Spinal cord (tissue), 9 donors: ENCODE measurements at regions not wholly inside any gene's neighbourhood (a gene's known extent, or its start where the extent isn't known, plus 50 kb on each side); places are given as distances from the start of the nearest gene placed in this dataset.

ENCODE experiments used
- DNase-seq, 6 donors: peaks; one replicate each; pipeline versions ENCODE4 v3.0.0 to v3.0.0-alpha.2; 2013 to 2015; ENCODE audit warnings: low spot score in 6 of 6, low read depth in 4 of 6
- H3K27ac ChIP-seq: one replicate; pipeline ENCODE4 v1.5.1; 2013; ENCODE audit warnings: low read depth, low read length, control low read depth
- H3K27me3 ChIP-seq: one replicate; pipeline ENCODE4 v1.6.1; 2013; ENCODE audit warnings: low read length; ENCODE audit not compliant: control insufficient read depth, insufficient read depth
- H3K36me3 ChIP-seq: one replicate; pipeline ENCODE4 v1.6.1; 2013; ENCODE audit warnings: low read length; ENCODE audit not compliant: control insufficient read depth, insufficient read depth
- H3K4me1 ChIP-seq: one replicate; pipeline ENCODE4 v1.6.1; 2013; ENCODE audit warnings: low read length; ENCODE audit not compliant: control insufficient read depth, insufficient read depth
- H3K4me3 ChIP-seq: one replicate; pipeline ENCODE4 v1.5.1; 2013; ENCODE audit warnings: low read depth, low read length, control low read depth
- H3K9me3 ChIP-seq: one replicate; pipeline ENCODE4 v1.6.1; 2013; ENCODE audit warnings: low read length; ENCODE audit not compliant: control insufficient read depth, insufficient read depth
- WGBS: methylation state at CpG from one replicate; pipeline ENCODE4 v1.1.5; 2013; ENCODE audit warnings: missing lambda C conversion rate; ENCODE audit not compliant: insufficient coverage; 5-methylcytosine and 5-hydroxymethylcytosine counted together
- donor health status: healthy.

DNA sequence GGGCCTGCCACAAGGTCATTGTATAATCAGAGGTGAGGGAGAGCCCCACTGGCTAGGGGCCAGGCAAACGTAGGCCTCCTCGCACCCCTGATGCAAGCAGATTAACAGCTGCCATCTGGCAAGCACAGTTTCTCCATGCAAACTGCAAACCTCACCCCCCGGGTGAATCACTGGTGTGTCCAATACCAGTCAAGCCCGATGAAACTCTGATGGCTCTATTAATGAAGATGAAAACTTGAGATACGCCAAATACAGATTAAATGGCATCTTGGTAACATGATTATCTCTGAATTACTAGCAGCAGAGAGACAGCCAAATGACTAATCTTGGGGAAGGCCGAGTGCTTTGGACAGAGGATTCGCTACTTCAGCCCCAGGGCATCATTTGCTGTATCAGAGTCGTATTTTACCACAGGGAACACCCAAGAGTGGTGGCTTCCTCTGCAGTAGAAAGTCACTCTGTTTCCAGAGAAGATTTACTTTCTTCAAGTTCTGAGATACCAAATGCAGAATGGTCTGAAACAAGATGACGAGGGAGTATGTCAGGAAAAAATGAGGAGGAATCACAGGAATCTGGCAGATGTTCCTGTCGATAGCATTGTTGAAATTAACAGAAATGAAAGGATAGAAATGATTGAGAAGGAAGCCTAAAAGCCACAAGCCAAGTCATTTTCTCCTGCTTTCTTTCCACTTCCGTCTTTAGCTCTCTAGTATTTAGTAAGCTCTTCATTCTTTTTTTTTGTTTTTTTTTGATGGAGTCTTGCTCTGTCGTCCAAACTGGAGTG, 96.2 kb upstream of the NR2F2 start:
- no peak overlapping the region for H3K4me3 ChIP-seq
- no peaks in the 10 kb centered on the region for H3K4me1 ChIP-seq
- H3K27ac ChIP-seq: no peak overlapping the region
- WGBS: 67% methylated on average over 9 of the region's 12 CpGs
- no peaks in the 10 kb centered on the region for H3K9me3 ChIP-seq
- DNase-seq: no peak
- H3K27me3 ChIP-seq: no peaks in the 10 kb centered on the region
- H3K36me3 ChIP-seq: no peaks in the 10 kb centered on the region

GRCh38 chr15:96237002-96237401, 93.5 kb upstream of the NR2F2 start:
- DNase-seq: no peak
- H3K36me3 ChIP-seq: no peaks in the 10 kb centered on the region
- no CpG with 5 or more reads among the region's 1 CpG for WGBS
- H3K27ac ChIP-seq: no peak overlapping the region
- no peak overlapping the region for H3K4me3 ChIP-seq
- no peaks in the 10 kb centered on the region for H3K4me1 ChIP-seq
- H3K27me3 ChIP-seq: no peaks in the 10 kb centered on the region
- H3K9me3 ChIP-seq: peaks cover 5% of the 10 kb centered on the region

- H3K27me3 ChIP-seq: no peaks in the 10 kb centered on the region
- no peak for DNase-seq
- WGBS: no CpG with 5 or more reads among the region's 1 CpG
- no peaks in the 10 kb centered on the region for H3K36me3 ChIP-seq
- H3K27ac ChIP-seq: no peak overlapping the region
- peaks cover 5% of the 10 kb centered on the region for H3K9me3 ChIP-seq
- H3K4me1 ChIP-seq: no peaks in the 10 kb centered on the region
- H3K4me3 ChIP-seq: no peak overlapping the region
Observed at GRCh38 chr15:96242761-96243160, 87.7 kb upstream of the NR2F2 start.

GRCh38 chr15:96243701-96244100, 86.8 kb upstream of the NR2F2 start:
- Histone ChIP-seq H3K9me3 (peaks cover 5% of the 10 kb centered on the region), H3K27me3 (no peaks in the 10 kb centered on the region), H3K4me1 (no peaks in the 10 kb centered on the region), H3K27ac (no peak overlapping the region), H3K36me3 (no peaks in the 10 kb centered on the region), H3K4me3 (no peak overlapping the region)
- DNase-seq: no peak
- WGBS: 92% methylated on average over 4 of the region's 4 CpGs

- WGBS: 100% methylated on average over 1 of the region's 2 CpGs
- Histone ChIP-seq H3K4me3 (no peak overlapping the region), H3K27ac (no peak overlapping the region), H3K27me3 (no peaks in the 10 kb centered on the region), H3K9me3 (peaks cover 5% of the 10 kb centered on the region), H3K4me1 (no peaks in the 10 kb centered on the region), H3K36me3 (no peaks in the 10 kb centered on the region)
- no peak for DNase-seq
Observed at GRCh38 chr15:96245252-96245651, 85.2 kb upstream of the NR2F2 start.

DNA sequence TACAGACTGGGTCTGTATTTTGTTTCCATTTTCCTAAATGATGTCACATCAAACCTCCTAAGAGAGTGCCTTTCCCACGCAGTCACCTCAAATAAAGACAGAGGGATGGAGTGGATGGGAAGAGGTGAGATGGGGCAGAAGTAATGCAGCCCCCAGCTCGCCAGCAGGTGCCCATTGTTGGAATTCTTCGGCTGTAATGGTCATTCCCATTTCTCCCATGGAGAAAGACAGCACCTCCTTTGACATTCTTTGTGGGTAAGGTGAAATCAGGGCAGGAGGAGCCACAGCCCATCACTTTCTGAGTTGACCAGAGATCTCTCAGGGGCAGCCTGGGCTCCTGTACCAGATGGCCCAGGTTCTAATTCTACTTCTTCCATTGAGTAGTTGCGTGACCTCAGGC, 84.4 kb upstream of the NR2F2 start:
- no peak for DNase-seq
- Histone ChIP-seq H3K4me1 (no peaks in the 10 kb centered on the region), H3K36me3 (no peaks in the 10 kb centered on the region), H3K27ac (no peak overlapping the region), H3K9me3 (peaks cover 5% of the 10 kb centered on the region), H3K27me3 (no peaks in the 10 kb centered on the region), H3K4me3 (no peak overlapping the region)
- WGBS: no CpG with 5 or more reads among the region's 4 CpGs

DNA sequence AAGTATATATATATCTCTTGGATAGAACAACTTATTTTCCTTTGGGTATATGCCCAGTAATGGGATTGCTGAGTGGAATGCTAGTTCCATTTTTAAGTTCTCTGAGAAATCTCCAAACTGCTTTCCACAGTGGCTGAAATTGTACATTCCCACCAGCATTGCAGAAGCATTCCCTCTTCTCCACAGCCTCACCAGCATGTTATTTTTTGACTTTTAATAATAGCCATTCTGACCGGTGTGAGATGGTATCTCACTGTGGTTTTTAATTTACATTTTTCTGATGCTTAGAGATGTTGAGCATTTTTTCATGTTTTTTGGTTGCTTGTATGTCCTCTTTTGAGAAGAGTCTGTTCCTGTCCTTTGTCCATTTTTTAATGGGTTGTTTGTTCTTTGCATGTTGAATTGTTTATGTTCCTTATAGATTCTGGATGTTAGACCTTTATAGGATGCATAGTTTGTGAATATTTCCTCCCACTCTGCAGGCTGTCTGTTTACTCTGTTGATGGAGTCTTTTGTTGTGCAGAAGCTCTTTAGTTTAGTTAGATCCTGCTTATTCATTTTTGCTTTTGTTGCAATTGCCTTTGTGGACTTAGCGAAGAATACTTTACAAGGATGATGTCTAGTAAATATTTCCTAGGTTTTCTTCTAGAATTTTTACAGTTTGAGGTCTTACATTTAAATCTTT, 82.7 kb upstream of the NR2F2 start:
- Histone ChIP-seq H3K4me3 (no peak overlapping the region), H3K4me1 (no peaks in the 10 kb centered on the region), H3K27me3 (no peaks in the 10 kb centered on the region), H3K36me3 (no peaks in the 10 kb centered on the region), H3K9me3 (no peaks in the 10 kb centered on the region), H3K27ac (no peak overlapping the region)
- WGBS: no CpG with 5 or more reads among the region's 2 CpGs
- DNase-seq: no peak

GRCh38 chr15:96252148-96252547, 78.4 kb upstream of the NR2F2 start:
- Histone ChIP-seq H3K4me3 (no peak overlapping the region), H3K27ac (no peak overlapping the region), H3K27me3 (no peaks in the 10 kb centered on the region), H3K36me3 (no peaks in the 10 kb centered on the region), H3K4me1 (no peaks in the 10 kb centered on the region), H3K9me3 (no peaks in the 10 kb centered on the region)
- no peak for DNase-seq
- WGBS: 100% methylated on average over 4 of the region's 5 CpGs

GRCh38 chr15:96253006-96253747, 77.3 kb upstream of the NR2F2 start:
- no peaks in the 10 kb centered on the region for H3K9me3 ChIP-seq
- no CpG with 5 or more reads among the region's 7 CpGs for WGBS
- no peak overlapping the region for H3K4me3 ChIP-seq
- no peaks in the 10 kb centered on the region for H3K27me3 ChIP-seq
- H3K27ac ChIP-seq: no peak overlapping the region
- no peaks in the 10 kb centered on the region for H3K36me3 ChIP-seq
- peak in 1 of 6 donors; percentile 19 for DNase-seq
- H3K4me1 ChIP-seq: no peaks in the 10 kb centered on the region
